Amygdala (tissue), 56 donors: ENCODE measurements at regions not wholly inside any gene's neighbourhood (a gene's known extent, or its start where the extent isn't known, plus 50 kb on each side); places are given as distances from the start of the nearest gene placed in this dataset.

Source experiments
- DNase-seq, 56 donors: peaks; one replicate each; lab custom pipeline; 2025; lab: John Stamatoyannopoulos, UW

GRCh38 chr5:152978141-152978835 is 512.2 kb upstream of the GRIA1 start:
- no peak for DNase-seq

- peak in 1 of 56 donors; percentile 1 for DNase-seq
Measured at GRCh38 chr5:152987131-152987530, 503.3 kb upstream of the GRIA1 start.

- no peak for DNase-seq
Measured at GRCh38 chr5:152990217-152990616, 500.3 kb upstream of the GRIA1 start.

GRCh38 chr5:152990649-152991048 is 499.8 kb upstream of the GRIA1 start:
- no peak for DNase-seq

- DNase-seq: no peak
Measured at GRCh38 chr5:152994033-152994680, 496.3 kb upstream of the GRIA1 start.

- DNase-seq: no peak
Measured at GRCh38 chr5:152995214-152995725, 495.2 kb upstream of the GRIA1 start.

- no peak for DNase-seq
Measured at GRCh38 chr5:153005711-153006110, 484.8 kb upstream of the GRIA1 start.

- no peak for DNase-seq
Measured at GRCh38 chr5:153006681-153007080, 483.8 kb upstream of the GRIA1 start.

GRCh38 chr5:153014194-153014593 is 476.3 kb upstream of the GRIA1 start:
- DNase-seq: no peak

GRCh38 chr5:153018121-153018520 is 472.3 kb upstream of the GRIA1 start:
- no peak for DNase-seq

- no peak for DNase-seq
Measured at GRCh38 chr5:153030755-153031725, 459.4 kb upstream of the GRIA1 start.

GRCh38 chr5:153039501-153039900 is 451.0 kb upstream of the GRIA1 start:
- DNase-seq: no peak

GRCh38 chr5:153043886-153044285 is 446.6 kb upstream of the GRIA1 start:
- DNase-seq: no peak

GRCh38 chr5:153050496-153051179 is 439.8 kb upstream of the GRIA1 start:
- DNase-seq: no peak

- DNase-seq: peak in 4 of 56 donors; percentile 1 to 9 (median 2)
Measured at GRCh38 chr5:153066281-153066680, 424.2 kb upstream of the GRIA1 start.

GRCh38 chr5:153067869-153068268 is 422.6 kb upstream of the GRIA1 start:
- DNase-seq: no peak

- no peak for DNase-seq
Measured at GRCh38 chr5:153079396-153079795, 411.1 kb upstream of the GRIA1 start.

GRCh38 chr5:153080940-153081339 is 409.5 kb upstream of the GRIA1 start:
- peak in 12 of 56 donors; percentile 2 to 27 (median 5) for DNase-seq

GRCh38 chr5:153081385-153081784 is 409.1 kb upstream of the GRIA1 start:
- no peak for DNase-seq

GRCh38 chr5:153084511-153084910 is 406.0 kb upstream of the GRIA1 start:
- DNase-seq: no peak
